Testis (tissue), 2 donors: ENCODE measurements at regions not wholly inside any gene's neighbourhood (a gene's known extent, or its start where the extent isn't known, plus 50 kb on each side); places are given as distances from the start of the nearest gene placed in this dataset.

ENCODE experiments used
- DNase-seq: peaks from one replicate; pipeline ENCODE4 v3.0.0-alpha.2; 2019
- H3K27ac ChIP-seq, 2 donors: fragments of 200-600 bp; sonication (generic); one replicate each; pipeline ENCODE4 v1.5.1; 2019
- H3K27me3 ChIP-seq: fragments of 200-600 bp; sonication (generic); one replicate; pipeline ENCODE4 v1.5.1; 2019
- H3K36me3 ChIP-seq: fragments of 200-600 bp; sonication (generic); one replicate; pipeline ENCODE4 v1.5.1; 2017; ENCODE audit warnings: low read depth; ENCODE audit errors: missing control alignments
- H3K4me1 ChIP-seq: fragments of 200-600 bp; sonication (generic); one replicate; pipeline ENCODE4 v1.5.1; 2019
- H3K4me3 ChIP-seq, 2 donors: fragments of 200-600 bp; sonication (generic); one replicate each; pipeline ENCODE4 v1.5.1; 2017 to 2019
- H3K9me3 ChIP-seq: fragments of 200-600 bp; sonication (generic); one replicate; pipeline ENCODE4 v1.5.1; 2017
- CTCF ChIP-seq, 3 experiments: fragments of 450-650 bp in 2 of 3; fragments of 200-600 bp in 1 of 3; sonication (generic) in 1 of 3; IDR thresholded peaks; one replicate each; pipeline ENCODE4 v1.5.1; 2016 to 2019; ENCODE audit warnings: antibody characterized with exemption in 3 of 3, mild to moderate bottlenecking in 2 of 3, moderate library complexity in 1 of 3
- POLR2A ChIP-seq: fragments of 450-650 bp; IDR thresholded peaks from one replicate; pipeline ENCODE4 v1.6.1; 2017; ENCODE audit warnings: antibody characterized with exemption, mild to moderate bottlenecking, moderate library complexity
- WGBS, 2 donors: methylation state at CpG; one replicate each; pipeline ENCODE4 v1.1.5; 2018; 5-methylcytosine and 5-hydroxymethylcytosine counted together
- intact Hi-C: fragments of 100-400 bp; cut with DNase I; formaldehyde crosslinking; loops from one replicate; pipeline ENCODE4 v1.15.1; 2023; ENCODE audit warnings: low total_unique reads

- H3K9me3 ChIP-seq: no peaks in the 10 kb centered on the region
- no peaks in the 10 kb centered on the region for H3K4me1 ChIP-seq
- DNase-seq: no peak
- H3K36me3 ChIP-seq: no peaks in the 10 kb centered on the region
- TF ChIP-seq CTCF (IDR thresholded peaks at IDR 0.05) (no peak), POLR2A (no peak)
- H3K27me3 ChIP-seq: no peaks in the 10 kb centered on the region
- no peak overlapping the region for H3K27ac ChIP-seq
- WGBS, 2 donors: 86 to 88% methylated on average over 5 of the region's 5 CpGs
- intact Hi-C loops: no loop called here
- no peak overlapping the region for H3K4me3 ChIP-seq
Observed at GRCh38 chr4:23241408-23241807, 548.7 kb downstream of the GBA3 start.

GRCh38 chr4:23238848-23239247 is 546.1 kb downstream of the GBA3 start:
- no peaks in the 10 kb centered on the region for H3K4me1 ChIP-seq
- no peak for TF ChIP-seq POLR2A
- TF ChIP-seq CTCF (IDR thresholded peaks at IDR 0.05): no peak
- no peak overlapping the region for H3K4me3 ChIP-seq
- no peaks in the 10 kb centered on the region for H3K9me3 ChIP-seq
- no peaks in the 10 kb centered on the region for H3K36me3 ChIP-seq
- intact Hi-C loops: no loop called here
- 72 to 80% methylated on average over 2 of the region's 2 CpGs for WGBS, 2 donors
- H3K27me3 ChIP-seq: no peaks in the 10 kb centered on the region
- H3K27ac ChIP-seq: no peak overlapping the region
- DNase-seq: no peak

GRCh38 chr4:23237771-23238170 is 545.0 kb downstream of the GBA3 start:
- H3K4me3 ChIP-seq: no peak overlapping the region
- DNase-seq: no peak
- intact Hi-C loops: no loop called here

GRCh38 chr4:23235628-23236390 is 543.1 kb downstream of the GBA3 start:
- Histone ChIP-seq H3K4me1 (no peaks in the 10 kb centered on the region), H3K4me3 (no peak overlapping the region), H3K36me3 (no peaks in the 10 kb centered on the region), H3K27ac (no peak overlapping the region), H3K9me3 (no peaks in the 10 kb centered on the region), H3K27me3 (no peaks in the 10 kb centered on the region)
- intact Hi-C loops: no loop called here
- WGBS, 2 donors: 36 to 45% methylated on average over 5 of the region's 5 CpGs
- DNase-seq: no peak
- TF ChIP-seq POLR2A: no peak
- no peak for TF ChIP-seq CTCF (IDR thresholded peaks at IDR 0.05)

More at GRCh38 chr4:23237771-23238170, 545.0 kb downstream of the GBA3 start:
- no peaks in the 10 kb centered on the region for H3K36me3 ChIP-seq
- H3K4me1 ChIP-seq: no peaks in the 10 kb centered on the region
- H3K27me3 ChIP-seq: no peaks in the 10 kb centered on the region
- 33 to 54% methylated on average over 3 of the region's 3 CpGs for WGBS, 2 donors
- TF ChIP-seq POLR2A (no peak), CTCF (IDR thresholded peaks at IDR 0.05) (no peak)
- no peak overlapping the region for H3K27ac ChIP-seq
- no peaks in the 10 kb centered on the region for H3K9me3 ChIP-seq

GRCh38 chr4:23234716-23235115 is 542.0 kb downstream of the GBA3 start:
- intact Hi-C loops: no loop called here
- Histone ChIP-seq H3K27me3 (no peaks in the 10 kb centered on the region), H3K4me1 (no peaks in the 10 kb centered on the region), H3K9me3 (no peaks in the 10 kb centered on the region), H3K4me3 (no peak overlapping the region), H3K36me3 (no peaks in the 10 kb centered on the region), H3K27ac (no peak overlapping the region)
- TF ChIP-seq POLR2A (no peak), CTCF (IDR thresholded peaks at IDR 0.05) (no peak)
- DNase-seq: no peak
- WGBS, 2 donors: 89 to 92% methylated on average over 4 of the region's 4 CpGs
